C4-2B (cell line): ENCODE measurements at regions not wholly inside any gene's neighbourhood (a gene's known extent, or its start where the extent isn't known, plus 50 kb on each side); places are given as distances from the start of the nearest gene placed in this dataset.

ENCODE experiments used
- CTCF ChIP-seq: fragments of 450-650 bp; conservative IDR thresholded peaks from 2 replicates; pipeline ENCODE4 v1.5.1; 2017; ENCODE audit warnings: mild to moderate bottlenecking
- ZFX ChIP-seq: fragments of 450-650 bp; IDR thresholded peaks from 2 replicates; pipeline ENCODE4 v1.6.1; 2017

- TF ChIP-seq CTCF, result no peak
- TF ChIP-seq ZFX, result no peak
Observed at GRCh38 chr7:131068604-131069021, 259.1 kb upstream of the MKLN1 start.
